ENCODE measurements at regions not wholly inside any gene's neighbourhood (a gene's known extent, or its start where the extent isn't known, plus 50 kb on each side); places are given as distances from the start of the nearest gene placed in this dataset.

- DNase-seq: no peak
These were observed 1045.6 kb upstream of the WWC1 start for GRCh38 chr5:167245868-167246267.

- no peak for DNase-seq
These were observed 1043.6 kb upstream of the WWC1 start for GRCh38 chr5:167247816-167248215.

GRCh38 chr5:167248257-167248656 is 1043.2 kb upstream of the WWC1 start:
- no peak for DNase-seq

GRCh38 chr5:167250996-167251395 is 1040.4 kb upstream of the WWC1 start:
- DNase-seq: no peak

GRCh38 chr5:167254132-167254531 is 1037.3 kb upstream of the WWC1 start:
- no peak for DNase-seq

- no peak for DNase-seq
These were observed 1035.5 kb upstream of the WWC1 start for GRCh38 chr5:167255926-167256325.

- DNase-seq: no peak
These were observed 1031.6 kb upstream of the WWC1 start for GRCh38 chr5:167259806-167260205.

GRCh38 chr5:167261309-167262100 is 1029.9 kb upstream of the WWC1 start:
- DNase-seq: no peak

- no peak for DNase-seq
These were observed 1028.3 kb upstream of the WWC1 start for GRCh38 chr5:167263185-167263584.

GRCh38 chr5:167264348-167264747 is 1027.1 kb upstream of the WWC1 start:
- no peak for DNase-seq

GRCh38 chr5:167268337-167268736 is 1023.1 kb upstream of the WWC1 start:
- DNase-seq: no peak

- DNase-seq: no peak
These were observed 1022.3 kb upstream of the WWC1 start for GRCh38 chr5:167269146-167269545.

GRCh38 chr5:167271081-167271480 is 1020.4 kb upstream of the WWC1 start:
- no peak for DNase-seq

GRCh38 chr5:167271511-167271910 is 1019.9 kb upstream of the WWC1 start:
- no peak for DNase-seq

- no peak for DNase-seq
These were observed 1011.3 kb upstream of the WWC1 start for GRCh38 chr5:167280111-167280510.

- no peak for DNase-seq
These were observed 1009.5 kb upstream of the WWC1 start for GRCh38 chr5:167281925-167282324.

GRCh38 chr5:167283691-167284090 is 1007.8 kb upstream of the WWC1 start:
- no peak for DNase-seq

GRCh38 chr5:167284222-167284890 is 1007.1 kb upstream of the WWC1 start:
- no peak for DNase-seq

- DNase-seq: no peak
These were observed 1005.9 kb upstream of the WWC1 start for GRCh38 chr5:167285591-167285990.

GRCh38 chr5:167286891-167287290 is 1004.6 kb upstream of the WWC1 start:
- DNase-seq: no peak

- no peak for DNase-seq
These were observed 1001.0 kb upstream of the WWC1 start for GRCh38 chr5:167290478-167290877.

- DNase-seq: no peak
These were observed 996.4 kb upstream of the WWC1 start for GRCh38 chr5:167294882-167295680.

- DNase-seq: no peak
These were observed 995.8 kb upstream of the WWC1 start for GRCh38 chr5:167295681-167296005.

GRCh38 chr5:167296066-167296465 is 995.4 kb upstream of the WWC1 start:
- no peak for DNase-seq

Measured in stimulated activated CD4-positive, alpha-beta T cell treated with anti-CD3 and anti-CD28 coated beads, Interleukin-2, amount 100 ng/mL, for 48 hours (primary cell).